ENCODE measurements at regions not wholly inside any gene's neighbourhood (a gene's known extent, or its start where the extent isn't known, plus 50 kb on each side); places are given as distances from the start of the nearest gene placed in this dataset.

- peak; percentile 35 for DNase-seq
Observed at GRCh38 chr22:25368271-25368670, 148.8 kb downstream of the CRYBB2 start.

DNA sequence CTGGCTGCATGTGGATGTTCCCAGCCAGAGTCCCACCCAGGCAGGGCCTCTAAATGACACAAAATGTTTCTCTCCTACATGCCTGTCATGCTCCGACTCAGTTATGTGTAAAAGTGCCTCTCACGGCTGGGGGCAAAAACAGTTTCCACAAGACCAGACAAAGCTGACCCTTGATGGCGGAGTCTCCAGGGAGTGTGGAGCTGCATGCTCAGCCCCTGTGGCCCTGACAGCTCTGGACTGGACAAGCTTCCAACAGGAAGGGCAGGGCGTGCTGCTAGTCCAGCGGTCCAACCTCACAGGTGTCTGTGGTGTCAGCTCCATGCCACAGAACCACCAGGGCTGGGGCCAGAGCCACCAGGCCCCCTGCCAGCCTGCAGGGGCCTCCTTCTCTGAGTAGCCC, 149.6 kb downstream of the CRYBB2 start:
- DNase-seq = no peak

DNA sequence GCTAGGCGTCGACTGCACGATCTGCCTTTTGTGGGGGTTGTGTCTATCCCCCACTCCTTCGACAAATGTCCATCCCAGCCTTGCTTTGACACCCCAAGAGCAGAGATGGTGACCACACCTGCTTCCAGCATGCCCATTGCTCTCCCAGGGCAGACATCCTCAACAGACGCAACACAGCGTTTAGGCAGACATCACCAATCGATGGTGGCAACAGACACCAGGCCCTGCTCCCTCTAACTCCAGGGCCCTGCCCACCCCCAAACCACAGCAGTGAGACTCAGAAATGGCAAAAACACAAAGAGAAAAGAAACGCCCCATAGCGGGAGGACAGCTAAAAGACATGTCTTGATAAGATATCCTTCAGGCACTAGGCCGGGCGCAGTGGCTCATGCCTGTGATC, 150.9 kb downstream of the CRYBB2 start:
- peak; percentile 40 for DNase-seq

DNA sequence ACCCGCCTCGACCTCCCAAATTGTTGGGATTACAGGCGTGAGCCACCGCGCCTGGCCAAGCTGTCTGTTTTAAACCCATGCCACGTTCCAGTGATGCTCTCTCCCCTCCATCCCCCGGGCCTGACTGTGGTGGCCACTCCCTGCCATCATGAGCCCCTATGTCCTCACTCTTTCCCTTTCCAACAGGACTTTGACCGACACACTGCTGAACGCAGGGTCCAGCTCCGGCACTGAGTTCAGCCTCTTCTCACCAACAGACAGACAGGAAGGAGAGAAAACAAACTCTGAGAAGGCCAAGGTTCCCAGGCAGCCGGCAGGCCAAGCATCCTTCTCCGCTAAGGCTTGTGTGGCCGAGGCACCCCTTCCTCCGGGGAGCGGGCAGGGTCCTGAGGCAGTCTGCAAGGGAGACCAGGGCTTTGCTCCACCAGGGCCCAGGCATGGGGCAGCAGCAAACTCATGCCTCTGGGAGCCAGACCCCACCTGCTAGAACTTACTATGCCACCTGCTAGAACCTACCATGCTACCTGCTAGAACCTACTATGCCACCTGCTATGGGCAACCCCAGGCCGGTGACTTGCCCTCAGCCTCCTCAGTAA, 152.7 kb downstream of the CRYBB2 start:
- DNase-seq = no peak

- DNase-seq = no peak
Observed at GRCh38 chr22:25373961-25374360, 154.5 kb downstream of the CRYBB2 start.

DNA sequence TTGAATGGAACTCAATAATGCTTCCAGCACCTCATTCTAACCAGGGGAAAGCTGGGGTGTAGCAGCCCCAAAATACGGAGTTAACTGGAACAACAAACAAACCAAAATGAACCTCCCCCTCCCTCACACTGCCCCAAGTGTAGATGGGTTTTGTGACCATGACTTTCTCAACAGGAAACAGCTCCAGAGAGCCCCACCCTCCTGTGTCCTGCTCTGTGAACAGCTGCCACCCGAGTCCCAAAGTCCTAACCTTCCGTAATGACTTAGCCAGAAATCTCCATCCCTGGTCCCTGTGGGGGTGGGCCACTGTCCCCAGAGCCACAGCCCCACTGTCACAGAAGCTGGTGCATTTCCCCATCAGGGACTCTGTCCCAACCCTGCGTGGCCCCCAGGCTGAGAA, 155.4 kb downstream of the CRYBB2 start:
- DNase-seq = no peak

DNA sequence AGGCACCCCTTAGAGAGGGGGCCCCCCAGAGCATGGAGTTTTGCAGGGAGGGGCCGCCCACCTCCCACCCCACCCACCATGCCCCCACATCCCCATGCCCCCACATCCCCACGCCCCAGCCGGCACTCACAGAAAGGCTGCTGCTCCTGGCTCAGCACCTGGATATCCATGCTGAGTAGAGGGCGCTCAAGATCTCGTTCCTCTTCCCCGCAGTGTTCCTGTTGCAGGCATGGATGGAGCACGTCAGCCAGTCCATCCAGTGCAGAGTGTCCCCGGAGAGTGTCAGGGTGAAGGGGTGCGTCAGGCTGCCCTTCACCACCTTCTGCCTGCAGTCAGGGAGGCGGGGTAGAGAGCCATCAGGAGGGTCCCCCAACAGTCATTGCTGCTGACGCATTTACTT, 156.2 kb downstream of the CRYBB2 start:
- no peak for DNase-seq

GRCh38 chr22:25377699-25378098, 158.3 kb downstream of the CRYBB2 start:
- DNase-seq = no peak

GRCh38 chr22:25380122-25380747, 160.8 kb downstream of the CRYBB2 start:
- DNase-seq = no peak

DNA sequence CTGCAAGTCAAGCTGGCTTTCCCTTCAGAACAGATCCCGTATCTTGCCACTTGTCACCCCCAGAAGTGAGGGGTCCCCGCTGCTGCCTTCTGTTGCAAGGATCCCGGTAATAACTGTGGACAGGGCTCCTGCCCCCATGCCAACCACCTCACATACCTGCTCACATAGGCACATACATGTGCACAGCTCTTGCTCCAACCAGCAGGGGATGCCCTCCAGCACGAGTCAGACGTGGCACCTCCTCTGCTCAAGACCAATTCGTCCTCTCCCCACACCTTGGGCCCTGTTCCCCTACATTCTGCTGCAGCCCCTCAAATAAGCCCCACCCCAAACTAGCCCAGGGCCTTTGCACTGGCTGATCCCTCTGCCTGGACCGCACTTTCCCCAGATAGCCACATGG, 163.3 kb downstream of the CRYBB2 start:
- DNase-seq = no peak

GRCh38 chr22:25383278-25383820, 163.9 kb downstream of the CRYBB2 start:
- DNase-seq = no peak

DNA sequence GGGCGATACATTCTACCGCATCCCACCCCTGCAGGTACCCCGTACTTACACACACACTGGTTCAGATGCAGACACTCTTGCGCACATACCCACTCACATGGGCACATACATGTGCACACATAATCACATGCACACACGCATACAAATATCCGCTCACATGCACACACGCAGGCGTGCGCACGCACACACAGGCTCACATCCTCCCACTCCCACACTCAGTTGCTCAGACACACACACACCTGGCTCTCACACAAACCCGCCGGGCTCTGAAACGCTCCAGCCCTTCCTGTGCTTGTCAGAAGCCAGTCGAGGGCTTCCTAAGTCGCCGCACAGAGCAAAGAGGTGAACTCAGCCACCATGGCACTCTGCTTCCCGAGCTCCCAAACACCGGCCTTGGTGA, 164.5 kb downstream of the CRYBB2 start:
- no peak for DNase-seq

DNA sequence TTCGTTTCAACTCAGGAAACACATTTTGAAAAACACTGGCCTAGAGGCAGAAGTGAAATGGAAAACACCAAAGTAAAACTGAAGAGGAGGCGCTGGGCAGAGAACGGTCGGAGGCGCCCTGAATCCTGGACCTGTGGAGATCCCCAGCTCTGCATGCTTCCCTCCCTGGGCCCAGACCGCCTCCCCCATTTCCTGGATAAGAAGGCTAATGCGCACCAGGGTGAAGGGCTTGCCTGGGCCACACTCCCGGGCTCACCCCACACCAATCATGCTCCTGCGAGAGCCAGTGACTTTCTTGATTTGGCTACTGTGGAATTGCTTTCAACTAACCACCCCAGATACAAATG, 167.1 kb downstream of the CRYBB2 start:
- DNase-seq = no peak

GRCh38 chr22:25388415-25388814, 169.0 kb downstream of the CRYBB2 start:
- no peak for DNase-seq

DNA sequence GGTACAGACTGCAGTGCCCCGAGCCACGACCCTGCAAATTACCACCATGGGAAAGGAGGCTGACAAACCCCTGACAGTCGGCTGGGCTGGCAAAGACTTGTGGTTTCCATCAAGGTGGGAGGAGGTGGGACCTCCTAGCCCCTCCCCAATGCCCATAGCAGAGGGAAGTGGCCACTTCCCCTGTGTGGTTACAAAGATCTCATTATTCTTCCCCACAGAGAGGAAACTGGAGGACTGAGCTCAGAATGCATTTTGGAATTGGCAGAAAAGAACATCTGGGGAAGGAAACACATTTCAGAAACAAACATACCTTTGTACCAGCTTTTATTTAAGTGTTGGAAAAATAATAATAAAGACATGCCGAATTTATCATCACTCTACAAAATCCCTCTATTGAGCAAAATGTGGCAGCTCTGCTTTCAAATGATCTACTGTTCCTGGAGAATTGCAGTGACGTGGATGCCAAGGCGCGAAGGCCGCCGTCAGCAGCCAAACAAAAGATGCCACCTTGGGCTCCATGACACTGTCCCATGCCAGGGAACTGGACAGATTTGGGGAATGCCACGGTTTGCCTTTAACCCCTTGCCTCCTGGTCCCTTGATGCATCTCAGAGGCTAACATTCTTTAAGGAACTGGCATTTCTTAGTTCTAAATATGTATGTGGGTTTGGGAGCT, 169.6 kb downstream of the CRYBB2 start:
- DNase-seq = no peak

DNA sequence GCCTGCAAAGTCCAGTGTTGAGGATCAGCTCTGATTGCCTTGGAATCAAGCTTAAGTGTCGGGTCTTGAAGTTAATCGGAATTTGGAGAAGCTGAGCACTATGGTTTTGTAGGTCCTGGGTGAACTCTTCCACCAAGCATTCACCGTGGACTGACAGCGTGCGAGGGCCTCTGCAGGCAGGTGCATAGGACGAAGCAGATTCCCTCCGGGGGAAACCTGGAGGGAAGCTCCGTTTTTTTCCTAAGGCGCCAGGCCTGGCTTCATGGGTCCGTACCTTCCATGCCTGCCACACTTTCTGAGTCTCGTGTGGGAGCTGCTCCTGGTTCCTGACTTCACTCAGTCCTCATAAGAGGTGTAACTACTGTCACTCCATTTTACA, 170.1 kb downstream of the CRYBB2 start:
- DNase-seq = no peak

- DNase-seq = no peak
Observed at GRCh38 chr22:25390297-25391240, 171.1 kb downstream of the CRYBB2 start.

DNA sequence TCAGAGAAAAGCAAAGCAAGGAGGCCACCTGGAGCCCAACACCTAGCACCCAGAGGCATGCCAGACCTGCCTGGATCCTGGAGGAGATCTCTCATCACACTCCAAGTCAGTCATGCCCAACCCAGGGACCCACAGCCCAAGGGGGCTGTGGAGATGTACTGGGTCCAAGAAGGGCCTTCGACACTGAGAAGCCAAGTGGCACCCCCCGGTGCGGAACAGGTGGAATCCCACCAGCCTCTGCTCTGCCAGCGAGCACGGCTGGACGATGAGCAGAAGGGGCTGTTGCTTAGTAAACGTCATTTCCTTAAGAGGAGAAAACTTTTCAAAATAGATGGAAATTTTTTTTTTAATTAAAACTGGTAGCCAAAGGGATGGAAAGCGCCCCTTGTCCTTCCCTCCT, 171.9 kb upstream of the GRK3 start:
- DNase-seq = no peak

DNA sequence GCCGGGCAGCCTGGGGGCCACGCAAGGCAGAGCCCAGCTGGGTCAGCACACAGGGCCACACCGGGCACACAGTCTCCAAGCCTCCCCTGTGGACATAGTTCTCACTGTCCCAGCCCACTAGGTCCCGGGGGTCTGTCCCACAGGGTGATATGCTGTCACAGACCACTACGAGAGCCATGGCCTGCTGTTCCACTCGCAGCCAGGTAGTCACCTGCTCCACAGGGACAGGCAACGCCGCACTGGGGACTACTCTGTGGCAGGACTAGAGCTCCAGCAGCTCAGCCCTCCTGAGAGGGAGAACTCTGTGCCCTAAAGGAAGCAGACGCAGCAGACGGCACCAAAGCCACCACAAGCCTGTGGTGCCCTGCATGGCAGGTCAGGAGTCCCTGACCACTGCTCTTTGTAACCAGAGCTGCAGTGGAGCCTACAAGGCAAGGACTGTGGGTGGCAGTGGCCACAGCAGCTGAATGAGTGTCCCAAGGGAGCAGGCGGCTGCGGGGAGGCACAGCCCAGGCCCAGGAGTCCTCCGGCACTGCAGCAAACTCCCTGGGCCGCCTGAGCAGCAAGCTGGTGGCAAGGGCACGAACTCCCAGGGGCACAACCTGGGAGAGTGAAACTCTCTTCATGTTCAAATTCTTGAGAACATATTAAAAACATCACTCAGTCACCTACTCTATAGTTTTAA, 171.2 kb upstream of the GRK3 start:
- no peak for DNase-seq

- no peak for DNase-seq
Observed at GRCh38 chr22:25395468-25395867, 169.0 kb upstream of the GRK3 start.

GRCh38 chr22:25395915-25396314, 168.6 kb upstream of the GRK3 start:
- no peak for DNase-seq

DNA sequence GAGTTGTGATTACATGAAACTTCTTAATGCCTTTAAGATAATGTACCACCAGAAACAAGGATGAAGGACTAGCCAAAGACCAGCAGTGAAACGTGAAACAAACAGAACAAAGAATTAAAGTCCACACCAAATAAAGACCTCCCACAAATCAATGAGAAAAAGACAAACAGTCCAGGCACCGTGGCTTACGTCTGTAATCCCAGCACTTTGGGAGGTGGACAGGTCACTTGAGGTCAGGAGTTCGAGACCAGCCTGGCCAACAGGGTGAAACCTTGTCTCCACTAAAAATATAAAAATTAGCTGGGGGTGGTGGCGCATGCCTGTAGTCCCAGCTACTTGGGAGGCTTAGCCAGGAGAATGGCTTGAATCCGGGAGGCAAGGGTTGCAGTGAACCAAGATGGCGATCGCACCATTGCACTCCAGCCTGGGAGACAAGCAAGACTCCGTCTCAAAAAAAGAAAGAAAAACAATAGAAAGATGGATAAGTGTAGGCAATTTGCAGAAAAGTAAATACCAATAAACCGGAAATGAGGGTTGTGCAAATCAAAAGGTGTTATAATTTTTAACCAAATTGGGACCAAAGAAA, 167.8 kb upstream of the GRK3 start:
- DNase-seq = no peak
